ENCODE measurements at regions not wholly inside any gene's neighbourhood (a gene's known extent, or its start where the extent isn't known, plus 50 kb on each side); places are given as distances from the start of the nearest gene placed in this dataset.
"Not testable (repeated sequence)": the region's sequence is repeated elsewhere in the genome, so short reads cannot be mapped to it uniquely, and the experiment has no call there.

GRCh38 chr7:10460474-10460873 lies 513.2 kb upstream of the PHF14 start:
- 96% methylated on average over 2 of the region's 2 CpGs for WGBS
- Histone ChIP-seq H3K27ac (ENCODE audit: low read depth in 1 of 2, low read length in 1 of 2) (no peak overlapping the region), H3K9me3 (ENCODE audit: control insufficient read depth in 2 of 2, insufficient read depth in 1 of 2, low read length in 1 of 2) (no peaks in the 10 kb centered on the region), H3K4me1 (ENCODE audit: control insufficient read depth in 2 of 2, insufficient read depth in 2 of 2, low read length in 2 of 2) (no peaks in the 10 kb centered on the region), H3K4me3 (ENCODE audit: low read length in 2 of 2) (no peak overlapping the region), H3K36me3 (ENCODE audit: control insufficient read depth in 2 of 2, insufficient read depth in 2 of 2, low read length in 1 of 2) (no peaks in the 10 kb centered on the region), H3K27me3 (ENCODE audit: control insufficient read depth in 2 of 2, insufficient read depth in 1 of 2, low read length in 1 of 2) (no peaks in the 10 kb centered on the region)
- DNase-seq (ENCODE audit: low read depth in 6 of 9, low spot score in 9 of 9), result no peak

DNA sequence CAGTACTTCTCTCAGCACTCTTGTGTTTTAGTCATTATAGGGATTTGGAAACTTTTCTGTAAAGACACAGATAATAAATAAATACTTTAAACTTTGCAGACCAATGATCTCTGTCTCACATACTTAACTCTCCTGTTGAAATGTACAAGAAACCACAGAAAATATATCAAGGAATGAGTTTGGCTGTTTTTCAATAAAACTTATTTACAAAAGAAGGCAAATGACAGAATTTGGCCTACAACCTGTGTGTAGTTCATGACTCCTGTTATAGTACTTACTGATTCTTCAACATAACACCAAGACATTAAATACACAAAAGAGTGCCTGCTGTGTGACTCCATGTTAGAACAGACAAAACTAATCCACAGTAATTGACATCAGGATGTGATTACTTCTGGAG lies 510.0 kb upstream of the PHF14 start:
- no peak overlapping the region for H3K27ac ChIP-seq (ENCODE audit: low read depth in 1 of 2, low read length in 1 of 2)
- no peaks in the 10 kb centered on the region for H3K27me3 ChIP-seq (ENCODE audit: control insufficient read depth in 2 of 2, insufficient read depth in 1 of 2, low read length in 1 of 2)
- H3K4me1 ChIP-seq (ENCODE audit: control insufficient read depth in 2 of 2, insufficient read depth in 2 of 2, low read length in 2 of 2), result no peaks in the 10 kb centered on the region
- no peaks in the 10 kb centered on the region for H3K36me3 ChIP-seq (ENCODE audit: control insufficient read depth in 2 of 2, insufficient read depth in 2 of 2, low read length in 1 of 2)
- no peak for DNase-seq (ENCODE audit: low read depth in 6 of 9, low spot score in 9 of 9)
- H3K4me3 ChIP-seq (ENCODE audit: low read length in 2 of 2), result no peak overlapping the region
- H3K9me3 ChIP-seq (ENCODE audit: control insufficient read depth in 2 of 2, insufficient read depth in 1 of 2, low read length in 1 of 2), result no peaks in the 10 kb centered on the region

DNA sequence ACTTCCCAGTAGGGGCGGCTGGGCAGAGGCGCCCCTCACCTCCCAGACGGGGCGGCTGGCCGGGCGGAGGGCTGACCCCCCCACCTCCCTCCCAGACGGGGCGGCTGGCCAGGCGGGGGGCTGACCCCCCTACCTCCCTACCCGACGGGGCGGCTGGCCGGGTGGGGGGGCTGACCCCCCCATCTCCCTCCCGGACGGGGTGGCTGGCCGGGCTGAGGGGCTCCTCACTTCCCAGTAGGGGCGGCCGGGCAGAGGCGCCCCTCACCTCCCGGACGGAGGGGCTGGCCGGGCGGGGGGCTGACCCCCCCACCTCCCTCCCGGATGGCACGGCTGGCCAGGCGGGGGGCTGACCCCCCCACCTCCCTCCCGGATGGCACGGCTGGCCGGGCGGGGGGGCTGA lies 508.1 kb upstream of the PHF14 start:
- WGBS, result 100% methylated on average over 13 of the region's 30 CpGs
- DNase-seq (ENCODE audit: low read depth in 6 of 9, low spot score in 9 of 9); H3K9me3 ChIP-seq (ENCODE audit: control insufficient read depth in 2 of 2, insufficient read depth in 1 of 2, low read length in 1 of 2): not testable (repeated sequence)

DNA sequence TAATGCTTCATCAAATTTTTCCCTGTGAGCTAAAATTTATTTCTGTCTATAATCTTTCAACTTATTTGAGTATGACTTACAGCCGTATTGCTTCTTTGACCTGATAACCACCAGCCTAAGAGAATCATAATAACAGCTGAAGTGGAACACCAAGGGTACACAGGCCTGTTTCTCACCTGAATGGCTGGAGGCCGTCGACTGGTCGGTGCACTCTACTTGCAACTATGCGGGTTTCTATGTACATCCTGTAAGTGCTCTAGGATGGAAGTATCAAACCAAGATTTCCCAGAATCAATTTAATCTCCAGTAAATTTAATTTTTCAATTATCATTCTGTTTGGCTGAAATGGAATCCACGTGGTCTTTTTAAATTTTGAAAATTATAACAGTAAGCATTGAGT lies 504.8 kb upstream of the PHF14 start:
- H3K9me3 ChIP-seq (ENCODE audit: control insufficient read depth in 2 of 2, insufficient read depth in 1 of 2, low read length in 1 of 2), result no peaks in the 10 kb centered on the region
- no peak overlapping the region for H3K4me3 ChIP-seq (ENCODE audit: low read length in 2 of 2)
- H3K36me3 ChIP-seq (ENCODE audit: control insufficient read depth in 2 of 2, insufficient read depth in 2 of 2, low read length in 1 of 2), result no peaks in the 10 kb centered on the region
- 89% methylated on average over 6 of the region's 6 CpGs for WGBS
- no peaks in the 10 kb centered on the region for H3K27me3 ChIP-seq (ENCODE audit: control insufficient read depth in 2 of 2, insufficient read depth in 1 of 2, low read length in 1 of 2)
- no peak overlapping the region for H3K27ac ChIP-seq (ENCODE audit: low read depth in 1 of 2, low read length in 1 of 2)
- no peak for DNase-seq (ENCODE audit: low read depth in 6 of 9, low spot score in 9 of 9)
- H3K4me1 ChIP-seq (ENCODE audit: control insufficient read depth in 2 of 2, insufficient read depth in 2 of 2, low read length in 2 of 2), result no peaks in the 10 kb centered on the region

More for the DNA sequence above, 508.1 kb upstream of the PHF14 start:
- H3K36me3 ChIP-seq (ENCODE audit: control insufficient read depth in 2 of 2, insufficient read depth in 2 of 2, low read length in 1 of 2); H3K27me3 ChIP-seq (ENCODE audit: control insufficient read depth in 2 of 2, insufficient read depth in 1 of 2, low read length in 1 of 2); H3K4me1 ChIP-seq (ENCODE audit: control insufficient read depth in 2 of 2, insufficient read depth in 2 of 2, low read length in 2 of 2); H3K27ac ChIP-seq (ENCODE audit: low read depth in 1 of 2, low read length in 1 of 2); H3K4me3 ChIP-seq (ENCODE audit: low read length in 2 of 2): not testable (repeated sequence)

GRCh38 chr7:10469476-10469875 lies 504.2 kb upstream of the PHF14 start:
- Histone ChIP-seq H3K27me3 (ENCODE audit: control insufficient read depth in 2 of 2, insufficient read depth in 1 of 2, low read length in 1 of 2) (no peaks in the 10 kb centered on the region), H3K4me3 (ENCODE audit: low read length in 2 of 2) (no peak overlapping the region), H3K4me1 (ENCODE audit: control insufficient read depth in 2 of 2, insufficient read depth in 2 of 2, low read length in 2 of 2) (no peaks in the 10 kb centered on the region), H3K9me3 (ENCODE audit: control insufficient read depth in 2 of 2, insufficient read depth in 1 of 2, low read length in 1 of 2) (no peaks in the 10 kb centered on the region), H3K36me3 (ENCODE audit: control insufficient read depth in 2 of 2, insufficient read depth in 2 of 2, low read length in 1 of 2) (no peaks in the 10 kb centered on the region), H3K27ac (ENCODE audit: low read depth in 1 of 2, low read length in 1 of 2) (no peak overlapping the region)
- 69% methylated on average over 7 of the region's 7 CpGs for WGBS
- no peak for DNase-seq (ENCODE audit: low read depth in 6 of 9, low spot score in 9 of 9)

DNA sequence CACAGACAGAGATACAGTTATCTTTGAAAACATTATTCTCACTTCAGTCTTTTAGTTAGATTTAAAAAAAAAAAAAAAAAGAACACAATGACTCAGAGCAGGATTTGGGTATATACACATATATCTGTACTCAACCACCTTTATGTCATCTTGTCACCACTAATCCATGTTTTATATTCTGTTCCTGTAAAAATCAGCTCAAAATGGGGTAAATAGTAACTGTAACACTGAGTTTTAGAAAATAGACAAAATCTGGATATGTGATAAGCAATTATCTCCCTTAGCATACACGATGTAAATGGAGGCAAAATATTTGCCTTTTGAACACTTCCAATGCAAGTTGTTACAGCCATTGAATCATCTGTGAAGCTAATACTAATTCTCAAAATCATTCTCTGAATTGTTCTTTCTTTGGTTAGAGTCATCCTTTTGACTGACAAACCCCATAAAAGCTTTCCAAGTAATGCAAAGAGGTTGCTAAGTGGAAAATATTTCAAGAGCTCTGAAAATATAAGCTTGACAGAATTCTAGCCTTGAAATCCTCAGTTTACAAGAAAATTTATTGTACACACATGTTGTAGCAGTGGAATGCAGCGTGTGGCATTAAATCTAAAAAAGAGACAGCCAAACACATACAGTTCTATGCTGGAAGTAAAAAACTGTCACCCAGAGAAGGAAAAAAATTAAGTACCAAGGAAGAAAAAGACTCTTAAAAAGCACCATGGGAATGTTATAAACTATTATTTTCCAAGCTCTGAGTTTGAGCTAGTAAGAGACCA lies 502.2 kb upstream of the PHF14 start:
- no peak for DNase-seq (ENCODE audit: low read depth in 6 of 9, low spot score in 9 of 9)
- H3K4me3 ChIP-seq (ENCODE audit: low read length in 2 of 2), result no peak overlapping the region
- no peaks in the 10 kb centered on the region for H3K4me1 ChIP-seq (ENCODE audit: control insufficient read depth in 2 of 2, insufficient read depth in 2 of 2, low read length in 2 of 2)
- H3K9me3 ChIP-seq (ENCODE audit: control insufficient read depth in 2 of 2, insufficient read depth in 1 of 2, low read length in 1 of 2), result no peaks in the 10 kb centered on the region
- no peaks in the 10 kb centered on the region for H3K36me3 ChIP-seq (ENCODE audit: control insufficient read depth in 2 of 2, insufficient read depth in 2 of 2, low read length in 1 of 2)
- no peak overlapping the region for H3K27ac ChIP-seq (ENCODE audit: low read depth in 1 of 2, low read length in 1 of 2)
- no peaks in the 10 kb centered on the region for H3K27me3 ChIP-seq (ENCODE audit: control insufficient read depth in 2 of 2, insufficient read depth in 1 of 2, low read length in 1 of 2)
- WGBS, result 88% methylated on average over 2 of the region's 2 CpGs

DNA sequence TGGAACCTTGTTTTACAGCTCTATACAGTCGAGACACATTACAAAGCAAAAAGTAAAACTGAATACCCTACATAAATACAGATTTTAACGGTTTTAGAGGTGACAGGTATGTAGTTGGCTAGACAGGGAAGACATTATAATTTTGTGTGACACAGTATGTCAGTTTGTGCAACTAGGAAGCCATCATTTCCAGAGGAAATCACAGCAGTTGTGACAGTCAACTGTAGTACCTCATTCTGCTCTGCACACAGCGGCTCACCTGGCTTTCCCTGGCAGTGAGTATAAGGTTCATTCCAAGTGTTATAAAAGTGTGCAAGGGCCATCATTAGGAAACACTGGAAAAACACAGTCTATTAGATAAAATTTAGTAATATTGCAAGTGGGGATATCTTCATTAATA lies 501.6 kb upstream of the PHF14 start:
- H3K27me3 ChIP-seq (ENCODE audit: control insufficient read depth in 2 of 2, insufficient read depth in 1 of 2, low read length in 1 of 2), result no peaks in the 10 kb centered on the region
- H3K4me3 ChIP-seq (ENCODE audit: low read length in 2 of 2), result no peak overlapping the region
- no peaks in the 10 kb centered on the region for H3K36me3 ChIP-seq (ENCODE audit: control insufficient read depth in 2 of 2, insufficient read depth in 2 of 2, low read length in 1 of 2)
- no peaks in the 10 kb centered on the region for H3K9me3 ChIP-seq (ENCODE audit: control insufficient read depth in 2 of 2, insufficient read depth in 1 of 2, low read length in 1 of 2)
- DNase-seq (ENCODE audit: low read depth in 6 of 9, low spot score in 9 of 9), result no peak
- H3K4me1 ChIP-seq (ENCODE audit: control insufficient read depth in 2 of 2, insufficient read depth in 2 of 2, low read length in 2 of 2), result no peaks in the 10 kb centered on the region
- no peak overlapping the region for H3K27ac ChIP-seq (ENCODE audit: low read depth in 1 of 2, low read length in 1 of 2)
- WGBS, result 90% methylated on average over 3 of the region's 3 CpGs

- Histone ChIP-seq H3K9me3 (ENCODE audit: control insufficient read depth in 2 of 2, insufficient read depth in 1 of 2, low read length in 1 of 2) (no peaks in the 10 kb centered on the region), H3K4me3 (ENCODE audit: low read length in 2 of 2) (no peak overlapping the region), H3K27me3 (ENCODE audit: control insufficient read depth in 2 of 2, insufficient read depth in 1 of 2, low read length in 1 of 2) (no peaks in the 10 kb centered on the region), H3K36me3 (ENCODE audit: control insufficient read depth in 2 of 2, insufficient read depth in 2 of 2, low read length in 1 of 2) (no peaks in the 10 kb centered on the region), H3K27ac (ENCODE audit: low read depth in 1 of 2, low read length in 1 of 2) (no peak overlapping the region), H3K4me1 (ENCODE audit: control insufficient read depth in 2 of 2, insufficient read depth in 2 of 2, low read length in 2 of 2) (no peaks in the 10 kb centered on the region)
- DNase-seq (ENCODE audit: low read depth in 6 of 9, low spot score in 9 of 9), result no peak
- WGBS, result 94% methylated on average over 3 of the region's 3 CpGs
Measured at GRCh38 chr7:10473569-10473968, 500.1 kb upstream of the PHF14 start.

- Histone ChIP-seq H3K9me3 (ENCODE audit: control insufficient read depth in 2 of 2, insufficient read depth in 1 of 2, low read length in 1 of 2) (no peaks in the 10 kb centered on the region), H3K27ac (ENCODE audit: low read depth in 1 of 2, low read length in 1 of 2) (no peak overlapping the region), H3K27me3 (ENCODE audit: control insufficient read depth in 2 of 2, insufficient read depth in 1 of 2, low read length in 1 of 2) (no peaks in the 10 kb centered on the region), H3K4me3 (ENCODE audit: low read length in 2 of 2) (no peak overlapping the region), H3K36me3 (ENCODE audit: control insufficient read depth in 2 of 2, insufficient read depth in 2 of 2, low read length in 1 of 2) (no peaks in the 10 kb centered on the region), H3K4me1 (ENCODE audit: control insufficient read depth in 2 of 2, insufficient read depth in 2 of 2, low read length in 2 of 2) (no peaks in the 10 kb centered on the region)
- no peak for DNase-seq (ENCODE audit: low read depth in 6 of 9, low spot score in 9 of 9)
- 95% methylated on average over 3 of the region's 3 CpGs for WGBS
Measured at GRCh38 chr7:10474048-10474447, 499.6 kb upstream of the PHF14 start.
